ENCODE measurements at regions not wholly inside any gene's neighbourhood (a gene's known extent, or its start where the extent isn't known, plus 50 kb on each side); places are given as distances from the start of the nearest gene placed in this dataset.

GRCh38 chr2:15853903-15854302 lies 86.4 kb upstream of the MYCN start (continued):
- no peak for TF ChIP-seq ZNF462 (CRISPR knock-in tag; IDR thresholded peaks at IDR 0.05)
- no peak for TF ChIP-seq STAT1 (IDR thresholded peaks at IDR 0.05; ENCODE audit: unreplicated experiment)
- TF ChIP-seq JUNB (IDR thresholded peaks at IDR 0.05; ENCODE audit: unreplicated experiment), result no peak

- Histone ChIP-seq H3K4me2 (no peak overlapping the region), H2AFZ (0 out of 2 replicates have a peak overlapping the region, but pooled peaks have one; percentile 67), H3K4me1 (ENCODE audit: insufficient read depth) (no peaks in the 10 kb centered on the region), H3K27me3 (ENCODE audit: insufficient read depth) (no peaks in the 10 kb centered on the region), H3F3A (replicated peaks; ENCODE audit: low read depth) (no peaks in the 10 kb centered on the region), H3K4me3 (no peak overlapping the region), H3K36me3 (ENCODE audit: insufficient read depth) (no peaks in the 10 kb centered on the region), H3K9me2 (ENCODE audit: insufficient read depth) (peaks cover 4% of the 10 kb centered on the region; the same call in 1 of the 2 replicates), H4K20me1 (replicated peaks; ENCODE audit: insufficient read depth) (no peaks in the 10 kb centered on the region), H3K27ac (ENCODE audit: low read depth) (no peak overlapping the region), H3K79me2 (replicated peaks; ENCODE audit: insufficient read depth) (no peaks in the 10 kb centered on the region)
- no peak overlapping the region for H3K27ac Mint-ChIP-seq
- no peaks in the 10 kb centered on the region; the same call in 2 of the 3 replicates for H3K36me3 Mint-ChIP-seq (ENCODE audit: low read depth)
- TF ChIP-seq, protein P1, sequence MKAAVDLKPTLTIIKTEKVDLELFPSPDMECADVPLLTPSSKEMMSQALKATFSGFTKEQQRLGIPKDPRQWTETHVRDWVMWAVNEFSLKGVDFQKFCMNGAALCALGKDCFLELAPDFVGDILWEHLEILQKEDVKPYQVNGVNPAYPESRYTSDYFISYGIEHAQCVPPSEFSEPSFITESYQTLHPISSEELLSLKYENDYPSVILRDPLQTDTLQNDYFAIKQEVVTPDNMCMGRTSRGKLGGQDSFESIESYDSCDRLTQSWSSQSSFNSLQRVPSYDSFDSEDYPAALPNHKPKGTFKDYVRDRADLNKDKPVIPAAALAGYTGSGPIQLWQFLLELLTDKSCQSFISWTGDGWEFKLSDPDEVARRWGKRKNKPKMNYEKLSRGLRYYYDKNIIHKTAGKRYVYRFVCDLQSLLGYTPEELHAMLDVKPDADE (IDR thresholded peaks at IDR 0.05), result no peak
- no peak for TF ChIP-seq REST (IDR thresholded peaks at IDR 0.05; ENCODE audit: unreplicated experiment)
- DNase-seq (ENCODE audit: low spot score) (no peak), ATAC-seq (no peak)
- no peak overlapping the region for H3K4me3 Mint-ChIP-seq
- peaks cover 4% of the 10 kb centered on the region; the same call in 2 of the 3 replicates for H3K9me3 Mint-ChIP-seq
- peaks cover 3% of the 10 kb centered on the region for H3K4me1 Mint-ChIP-seq
- peaks cover 2% of the 10 kb centered on the region for H3K27me3 Mint-ChIP-seq (ENCODE audit: insufficient read depth, low read depth, poor library complexity)
Measured at GRCh38 chr2:15855766-15856260, 84.5 kb upstream of the MYCN start.

Data from GM23338 (cell line).